RPMI7951 (cell line): ENCODE measurements at regions not wholly inside any gene's neighbourhood (a gene's known extent, or its start where the extent isn't known, plus 50 kb on each side); places are given as distances from the start of the nearest gene placed in this dataset.

Experiments
- DNase-seq: peaks from one replicate; pipeline ENCODE4 v3.0.0-alpha.2; 2012; ENCODE audit warnings: low read depth

GRCh38 chr9:89905606-89906338 is 301.0 kb downstream of the GADD45G start:
- DNase-seq = no peak

DNA sequence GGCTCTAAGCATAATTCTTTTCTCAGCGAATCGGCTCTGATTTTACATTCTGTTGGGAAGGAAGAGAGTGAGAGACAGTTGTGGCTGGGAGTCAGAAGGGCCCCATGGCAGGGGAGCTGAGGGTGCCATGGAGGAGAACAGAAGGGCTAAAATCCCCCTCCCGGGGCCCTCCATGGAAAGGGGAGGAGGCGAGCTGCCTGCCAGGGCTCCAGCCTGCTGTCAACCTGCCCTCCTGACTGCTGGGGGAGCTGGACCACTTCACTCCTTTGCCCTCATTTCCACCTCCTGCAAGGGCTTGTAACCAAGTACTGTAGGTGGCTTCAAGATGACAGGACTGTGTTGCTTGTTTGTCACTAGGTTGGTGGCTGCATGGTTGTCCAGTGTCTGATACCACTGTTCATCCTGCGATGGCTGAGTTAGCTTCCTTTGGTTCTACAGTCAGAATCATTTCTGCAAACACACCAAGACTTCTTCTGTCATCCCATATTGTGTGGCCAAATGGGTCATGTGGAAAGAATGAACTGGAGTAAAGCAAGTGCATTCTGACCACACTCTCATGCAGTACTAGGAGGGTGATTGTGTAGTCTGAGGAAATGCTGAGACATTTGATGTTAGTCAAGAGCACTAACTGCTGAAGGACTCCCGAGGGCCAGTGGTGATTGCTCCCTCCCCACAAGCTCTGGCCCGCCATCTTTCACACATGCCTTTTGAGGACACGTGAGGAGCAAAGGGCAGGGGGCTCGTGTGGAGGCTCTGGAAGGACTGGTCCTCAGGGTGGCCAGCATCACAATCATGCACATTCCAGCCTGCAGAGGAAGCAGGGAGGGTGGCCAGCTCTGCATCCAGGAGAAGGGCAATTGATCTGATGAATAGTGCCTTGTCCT is 307.2 kb downstream of the GADD45G start:
- DNase-seq = no peak

DNA sequence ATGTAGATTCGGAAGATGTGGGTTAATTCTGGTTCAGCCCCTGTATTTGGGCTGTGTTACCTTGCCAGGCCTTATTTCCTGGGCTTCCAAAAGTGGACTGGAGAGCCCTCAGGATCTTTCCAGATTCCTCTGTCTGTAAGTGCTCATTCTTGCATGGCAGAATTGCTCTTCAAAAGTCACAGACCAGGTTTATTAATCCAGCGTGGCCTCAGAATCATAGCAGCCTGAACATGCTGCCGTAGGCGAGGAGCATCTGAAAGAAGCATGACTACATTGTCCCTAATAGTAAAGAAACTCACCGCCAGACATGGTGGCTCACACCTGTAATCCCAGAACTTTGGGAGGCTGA is 307.8 kb downstream of the GADD45G start:
- DNase-seq = no peak

DNA sequence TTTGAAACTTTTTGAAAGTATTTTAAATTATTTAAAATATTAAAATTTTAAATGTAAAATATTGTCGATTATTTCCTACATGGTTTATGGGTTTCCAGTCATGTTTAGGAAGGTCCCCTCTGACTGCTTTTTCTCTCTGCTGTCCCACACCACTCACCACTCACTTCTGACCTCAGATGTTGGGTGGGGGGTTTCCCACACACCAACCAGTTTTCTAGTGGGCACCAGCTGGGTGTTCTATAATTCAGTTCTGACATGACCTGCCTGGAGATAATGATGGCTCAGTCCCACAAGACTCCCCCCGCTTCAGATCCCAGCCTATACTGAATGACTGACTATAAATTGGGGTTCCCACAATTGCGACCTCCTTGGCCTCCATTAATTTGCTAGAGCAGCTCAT is 310.4 kb downstream of the GADD45G start:
- no peak for DNase-seq

- no peak for DNase-seq
These were observed 311.3 kb downstream of the GADD45G start for GRCh38 chr9:89916001-89916597.

GRCh38 chr9:89917861-89918260 is 313.0 kb downstream of the GADD45G start:
- no peak for DNase-seq

- DNase-seq = no peak
These were observed 314.4 kb downstream of the GADD45G start for GRCh38 chr9:89919171-89919681.

GRCh38 chr9:89920131-89920530 is 315.3 kb downstream of the GADD45G start:
- DNase-seq = no peak

DNA sequence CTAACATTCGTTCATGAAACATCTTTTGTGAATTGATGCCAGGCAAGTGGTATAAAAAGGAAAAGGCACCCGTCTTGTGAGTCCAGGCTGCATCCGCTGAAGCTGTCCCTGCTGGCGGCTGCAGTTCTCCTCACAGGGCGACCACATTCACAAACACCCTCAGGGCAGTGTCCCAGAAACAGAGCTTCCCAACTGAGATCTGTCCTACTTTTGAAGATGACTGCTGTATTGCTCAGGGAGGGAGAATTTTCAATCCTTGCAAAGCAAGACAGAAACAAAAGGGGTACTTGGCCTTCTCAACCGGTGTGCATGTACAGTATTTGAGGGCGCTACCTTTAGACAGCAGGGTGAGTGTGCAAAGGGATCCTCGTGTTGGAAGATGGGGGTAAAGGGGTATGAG is 316.1 kb downstream of the GADD45G start:
- DNase-seq = no peak

DNA sequence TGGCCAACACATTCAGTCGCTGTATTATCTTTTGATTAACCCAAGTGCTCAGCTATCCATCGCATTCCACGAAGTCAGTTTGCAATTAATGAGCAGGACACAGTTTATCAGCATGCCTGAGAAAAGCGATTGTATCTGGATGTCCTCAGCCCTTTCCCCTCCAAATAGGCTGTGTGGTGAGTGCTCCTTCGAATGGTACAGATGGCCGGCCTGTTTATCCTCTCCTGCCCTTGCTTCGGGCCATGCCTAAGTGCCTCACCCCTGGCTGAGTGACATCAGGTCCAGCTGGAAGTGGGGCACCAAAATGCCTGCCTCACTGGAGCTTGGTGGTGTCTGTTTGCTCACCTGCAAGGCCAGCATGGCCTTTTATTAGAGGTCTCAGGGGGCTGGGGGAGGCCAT is 317.3 kb downstream of the GADD45G start:
- DNase-seq = no peak

DNA sequence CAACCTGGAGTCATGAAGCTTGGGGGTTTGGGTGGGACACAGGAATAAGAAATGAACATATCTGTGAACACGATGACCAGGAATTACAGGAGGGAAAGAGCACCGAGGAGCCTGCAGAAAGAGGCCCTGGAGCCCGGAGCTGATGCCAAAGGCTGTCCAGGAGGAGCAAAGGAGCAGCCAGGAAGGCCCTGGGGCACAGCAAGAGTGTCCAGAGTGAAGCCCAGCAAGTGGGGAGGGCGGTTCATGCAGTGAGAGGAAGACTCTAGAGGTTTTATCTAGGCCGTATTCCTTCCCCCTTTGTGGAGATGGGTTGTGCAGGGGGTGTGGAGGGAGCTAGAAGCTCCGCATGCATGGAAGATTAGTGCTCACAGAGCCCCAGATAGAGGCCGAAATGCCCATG is 318.4 kb downstream of the GADD45G start:
- no peak for DNase-seq

DNA sequence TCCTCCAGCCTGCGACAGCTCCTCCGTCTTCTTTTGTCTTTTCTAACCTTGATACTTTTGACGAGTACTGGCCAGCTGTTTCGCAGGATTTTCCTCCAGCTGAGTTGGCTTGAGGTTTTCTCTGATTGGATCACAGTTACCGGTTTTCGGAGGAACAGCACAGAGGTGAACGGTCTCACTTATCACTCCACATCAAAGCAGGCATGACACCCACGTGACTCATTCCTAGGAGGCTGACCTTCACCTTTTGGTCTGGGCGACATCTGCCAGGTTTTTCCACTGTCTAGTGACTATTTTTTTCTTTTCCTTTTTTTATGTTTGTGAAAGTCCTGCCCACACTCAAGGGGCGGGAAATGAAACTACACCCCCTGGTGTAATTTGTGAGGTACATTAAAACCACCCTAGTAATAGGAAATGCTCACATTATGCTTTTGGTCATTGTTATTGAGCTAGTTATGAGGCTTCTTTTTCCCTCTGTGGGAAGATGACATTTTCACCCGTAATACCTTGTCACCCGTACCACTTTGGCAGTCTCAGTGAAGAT is 319.2 kb downstream of the GADD45G start:
- DNase-seq = no peak

- no peak for DNase-seq
These were observed 319.8 kb downstream of the GADD45G start for GRCh38 chr9:89924611-89925010.

DNA sequence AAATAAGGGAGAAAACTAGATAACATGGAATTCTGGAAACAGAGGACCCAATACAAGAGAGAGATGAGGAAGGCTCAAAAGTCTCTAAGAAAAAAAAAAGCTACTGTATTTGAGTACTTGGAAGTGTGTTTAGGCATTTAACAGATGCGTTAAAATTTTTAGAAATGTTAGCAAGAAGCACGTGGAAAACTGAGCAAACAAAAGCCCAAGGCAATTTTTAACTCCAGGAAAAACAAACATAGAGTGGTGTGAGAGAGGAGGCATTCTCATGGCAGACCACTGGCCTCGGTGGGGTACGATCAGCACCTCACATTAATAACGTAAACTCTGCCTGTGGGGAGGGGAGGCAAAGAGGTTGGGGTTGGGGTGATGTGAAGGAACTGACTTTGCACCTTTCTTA is 321.4 kb downstream of the GADD45G start:
- no peak for DNase-seq

DNA sequence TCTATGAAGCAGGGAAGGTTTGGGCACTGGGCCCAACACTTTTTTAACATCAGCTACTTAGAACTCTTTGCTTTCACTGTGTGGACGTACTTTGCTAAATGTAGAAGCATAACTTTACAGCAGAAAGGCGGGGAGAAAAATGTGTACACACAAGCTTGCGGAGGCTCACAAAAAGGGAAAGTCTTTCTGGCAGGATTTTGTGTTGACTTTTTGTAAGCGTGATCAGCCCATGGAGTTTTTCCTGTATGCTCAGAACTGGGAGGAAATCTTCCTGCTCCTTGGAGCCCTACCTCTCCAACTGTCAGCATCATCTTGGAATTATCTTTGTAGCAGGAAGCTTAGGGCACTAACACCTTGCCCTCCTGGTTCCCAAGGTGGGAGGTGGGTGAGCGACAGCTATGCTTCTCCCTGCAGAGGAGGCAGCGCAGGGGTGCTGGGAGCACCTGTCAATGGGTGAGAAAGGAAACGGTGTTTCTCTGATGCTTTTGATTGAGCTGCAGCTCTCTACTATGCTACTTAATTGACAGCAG is 321.9 kb downstream of the GADD45G start:
- DNase-seq = no peak

DNA sequence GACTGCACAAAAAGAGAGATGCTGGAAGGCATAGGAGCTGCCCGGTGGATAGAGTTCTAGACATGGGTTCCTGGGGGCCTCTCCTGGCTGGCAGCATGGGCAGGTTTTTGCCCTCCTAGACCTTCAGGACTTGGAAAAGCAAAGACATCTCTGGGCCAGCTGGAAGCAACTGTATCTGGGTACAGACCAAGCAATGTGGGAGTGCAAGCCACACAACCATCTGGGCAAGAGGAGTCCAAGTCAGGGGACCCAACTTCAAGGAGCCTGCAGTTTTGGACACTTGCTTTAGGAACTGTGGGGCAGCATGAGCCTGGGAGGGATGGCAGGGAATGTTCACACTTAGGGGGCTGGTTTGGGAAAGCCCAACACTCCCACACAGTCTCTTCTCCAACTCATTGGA is 323.3 kb downstream of the GADD45G start:
- no peak for DNase-seq

GRCh38 chr9:89928521-89929275 is 323.9 kb downstream of the GADD45G start:
- no peak for DNase-seq

- DNase-seq = no peak
These were observed 324.5 kb downstream of the GADD45G start for GRCh38 chr9:89929315-89929672.

DNA sequence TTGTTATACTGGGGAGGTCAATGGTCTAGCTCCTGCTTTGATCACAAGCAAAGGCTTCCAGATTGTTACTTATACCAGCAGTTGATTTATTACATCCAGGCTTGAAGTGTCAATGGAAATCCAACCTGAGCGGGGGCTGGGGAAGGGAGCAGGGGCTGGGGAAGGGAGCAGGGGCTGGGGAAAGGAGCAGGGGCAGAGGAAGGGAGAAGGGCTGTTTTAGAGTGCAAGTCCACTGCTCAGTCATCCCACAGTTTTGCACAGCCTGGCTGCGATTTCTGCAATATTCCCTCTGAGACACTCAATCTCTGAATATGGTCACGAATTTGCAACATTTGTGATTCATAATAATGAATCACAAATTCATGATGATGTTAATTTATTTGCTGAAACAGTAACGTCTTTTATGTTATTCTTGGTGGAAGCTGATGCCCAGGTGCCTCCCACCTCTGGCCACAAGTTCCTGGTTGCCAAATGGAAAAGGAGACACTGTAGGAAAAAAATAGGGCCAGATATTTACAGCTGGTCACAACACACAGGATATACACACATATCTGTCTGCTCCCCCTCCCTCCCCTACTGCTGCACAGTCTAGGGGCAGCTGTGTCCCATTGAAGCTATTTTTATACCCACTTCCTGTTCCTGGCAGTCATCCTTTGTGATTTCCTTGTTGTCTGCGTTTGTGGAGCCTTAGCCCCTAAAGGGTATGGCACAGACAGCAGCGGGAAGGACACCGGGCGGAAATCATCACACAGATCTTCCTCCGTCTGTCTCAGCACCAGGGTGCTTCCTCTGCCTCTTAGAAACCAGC is 325.1 kb downstream of the GADD45G start:
- no peak for DNase-seq

- DNase-seq = no peak
These were observed 328.8 kb downstream of the GADD45G start for GRCh38 chr9:89933578-89933977.

DNA sequence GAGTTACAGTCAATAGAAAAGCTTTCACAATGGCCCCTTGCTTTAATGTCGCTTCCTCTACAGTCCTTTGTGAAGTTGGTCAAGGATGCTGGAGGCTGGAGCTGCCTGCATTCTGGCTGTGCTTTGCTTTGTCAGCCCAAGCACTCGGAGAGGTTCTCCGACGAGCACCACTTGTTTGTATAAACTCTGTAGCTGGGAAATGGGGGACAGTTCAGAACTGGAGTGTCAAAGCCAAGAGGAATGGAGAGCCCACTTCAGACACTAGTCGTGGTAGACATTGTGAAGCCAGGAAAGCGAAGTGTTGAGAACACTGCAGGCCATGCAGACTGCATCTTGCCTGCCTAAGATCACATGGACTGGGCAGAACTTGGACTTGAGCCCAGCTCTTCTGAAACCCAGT is 330.3 kb downstream of the GADD45G start:
- no peak for DNase-seq
